ENCODE measurements at regions not wholly inside any gene's neighbourhood (a gene's known extent, or its start where the extent isn't known, plus 50 kb on each side); places are given as distances from the start of the nearest gene placed in this dataset.
"Not testable (repeated sequence)": the region's sequence is repeated elsewhere in the genome, so short reads cannot be mapped to it uniquely, and the experiment has no call there.

GRCh38 chr5:92886751-92887150, 694.3 kb downstream of the NR2F1-AS1 start:
- no peak for DNase-seq (ENCODE audit: low read depth, low spot score)

- DNase-seq (ENCODE audit: low read depth, low spot score), result no peak
Measured at GRCh38 chr5:92885950-92886349, 695.1 kb downstream of the NR2F1-AS1 start.

- no peak for DNase-seq (ENCODE audit: low read depth, low spot score)
Measured at GRCh38 chr5:92884469-92884868, 696.5 kb downstream of the NR2F1-AS1 start.

- no peak for DNase-seq (ENCODE audit: low read depth, low spot score)
Measured at GRCh38 chr5:92879806-92880543, 701.0 kb downstream of the NR2F1-AS1 start.

DNA sequence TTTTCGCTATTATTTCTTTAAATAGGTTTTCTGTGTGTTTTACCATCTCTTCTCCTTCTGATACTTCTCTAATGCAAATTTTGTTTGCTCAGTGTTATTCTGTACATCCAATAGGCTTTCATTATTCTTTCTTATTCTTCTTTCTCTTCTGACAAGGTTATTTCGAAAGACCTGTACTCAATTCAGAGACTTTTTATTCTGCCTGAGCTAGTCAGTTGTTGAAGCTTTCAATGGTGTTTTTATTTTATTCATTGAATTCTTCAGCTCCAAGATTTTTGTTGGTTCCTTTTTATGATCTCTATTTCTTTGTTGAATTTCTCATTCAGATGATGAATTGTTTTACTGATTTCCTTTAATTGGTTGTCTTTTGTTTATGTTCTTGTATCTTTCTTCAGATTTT, 706.2 kb downstream of the NR2F1-AS1 start:
- no peak for DNase-seq (ENCODE audit: low read depth, low spot score)

GRCh38 chr5:92868442-92868841, 712.6 kb downstream of the NR2F1-AS1 start:
- DNase-seq (ENCODE audit: low read depth, low spot score), result no peak

DNA sequence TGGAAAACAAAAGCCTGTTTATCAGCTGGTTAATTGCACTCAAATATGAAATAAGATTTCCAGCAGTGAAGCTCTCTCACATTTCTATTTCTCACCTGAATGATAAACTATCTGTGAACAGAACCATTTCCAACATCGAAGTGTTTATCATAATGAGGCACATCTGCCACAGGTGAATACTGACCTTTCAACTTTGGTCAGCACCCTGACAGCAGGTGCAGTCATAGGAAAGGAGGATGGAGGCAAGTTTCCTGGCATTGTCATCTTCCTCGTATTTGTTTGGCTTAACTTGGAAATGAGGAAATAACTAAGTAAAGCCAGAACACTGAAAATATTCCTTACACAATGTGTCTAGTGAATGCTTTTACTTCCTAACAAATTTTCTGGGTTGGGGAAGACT, 716.4 kb downstream of the NR2F1-AS1 start:
- DNase-seq (ENCODE audit: low read depth, low spot score), result no peak

- no peak for DNase-seq (ENCODE audit: low read depth, low spot score)
Measured at GRCh38 chr5:92863666-92864065, 717.4 kb downstream of the NR2F1-AS1 start.

GRCh38 chr5:92861531-92862285, 719.3 kb downstream of the NR2F1-AS1 start:
- no peak for DNase-seq (ENCODE audit: low read depth, low spot score)

- no peak for DNase-seq (ENCODE audit: low read depth, low spot score)
Measured at GRCh38 chr5:92860061-92860460, 721.0 kb downstream of the NR2F1-AS1 start.

DNA sequence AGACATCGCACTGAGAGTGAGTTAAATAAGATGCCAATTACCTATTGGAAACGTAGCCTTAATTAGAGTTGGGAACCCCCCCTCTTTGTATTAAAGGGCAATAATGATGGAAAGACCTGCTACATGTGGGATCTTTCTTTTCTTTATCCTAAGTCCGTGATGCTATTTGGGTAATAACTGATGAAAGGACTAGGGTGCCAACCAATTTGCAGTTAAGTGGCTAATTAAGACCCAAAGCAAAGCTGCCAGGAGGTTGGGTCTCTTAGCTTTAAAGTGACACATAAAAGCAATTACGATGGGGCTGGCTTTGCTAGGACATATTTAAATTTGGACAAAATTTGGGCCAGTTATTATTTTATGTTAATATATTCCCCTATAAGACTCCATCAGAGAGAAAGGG, 728.8 kb downstream of the NR2F1-AS1 start:
- DNase-seq (ENCODE audit: low read depth, low spot score), result no peak

GRCh38 chr5:92850886-92851285, 730.1 kb downstream of the NR2F1-AS1 start:
- no peak for DNase-seq (ENCODE audit: low read depth, low spot score)

- DNase-seq (ENCODE audit: low read depth, low spot score), result peak; percentile 6
Measured at GRCh38 chr5:92849756-92850155, 731.3 kb downstream of the NR2F1-AS1 start.

DNA sequence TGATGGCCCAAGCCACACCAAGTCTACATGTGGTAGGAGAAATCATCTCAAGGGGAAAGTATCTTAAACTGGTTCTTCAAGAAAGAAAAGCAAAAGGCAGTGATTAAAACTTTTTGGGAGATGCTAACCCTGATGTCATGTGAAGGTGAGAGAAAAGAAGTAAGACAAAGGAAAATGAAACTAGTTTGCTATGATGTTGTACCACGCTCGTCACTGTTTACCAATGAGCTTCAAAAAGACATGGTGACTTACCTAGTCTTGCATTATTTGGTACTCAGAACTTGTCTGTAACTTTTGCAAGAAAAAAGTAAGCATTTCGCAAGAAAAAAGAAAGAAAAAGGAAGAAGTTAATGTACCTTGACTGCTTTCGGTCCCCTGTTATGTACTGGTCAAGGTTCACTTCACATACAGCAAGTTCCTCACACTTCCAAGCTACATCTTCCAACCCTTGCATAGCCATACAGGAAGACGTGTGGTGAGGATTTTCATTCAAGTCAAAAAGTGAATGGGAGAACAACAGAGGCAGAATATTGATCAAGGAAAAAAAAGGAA, 739.3 kb downstream of the NR2F1-AS1 start:
- no peak for DNase-seq (ENCODE audit: low read depth, low spot score)

DNA sequence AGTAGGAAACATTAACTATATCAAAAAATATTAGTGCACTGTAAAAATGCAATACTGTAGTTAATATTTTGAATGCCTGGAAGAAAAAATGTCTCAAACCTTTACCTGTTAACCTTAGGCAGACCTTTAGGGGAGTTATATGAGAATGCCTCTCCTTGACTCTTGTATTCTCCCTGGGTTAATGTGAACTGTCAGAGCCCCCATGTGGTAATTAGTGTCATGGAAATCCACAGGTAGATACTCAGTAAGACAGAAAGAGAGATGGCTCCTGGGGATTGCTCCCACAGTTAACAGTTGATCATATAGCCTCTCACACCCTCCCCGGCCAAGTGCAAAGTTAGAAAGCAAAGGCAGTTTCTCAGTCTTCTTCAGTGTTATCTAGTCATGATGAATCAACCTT, 742.8 kb downstream of the NR2F1-AS1 start:
- DNase-seq (ENCODE audit: low read depth, low spot score), result no peak

DNA sequence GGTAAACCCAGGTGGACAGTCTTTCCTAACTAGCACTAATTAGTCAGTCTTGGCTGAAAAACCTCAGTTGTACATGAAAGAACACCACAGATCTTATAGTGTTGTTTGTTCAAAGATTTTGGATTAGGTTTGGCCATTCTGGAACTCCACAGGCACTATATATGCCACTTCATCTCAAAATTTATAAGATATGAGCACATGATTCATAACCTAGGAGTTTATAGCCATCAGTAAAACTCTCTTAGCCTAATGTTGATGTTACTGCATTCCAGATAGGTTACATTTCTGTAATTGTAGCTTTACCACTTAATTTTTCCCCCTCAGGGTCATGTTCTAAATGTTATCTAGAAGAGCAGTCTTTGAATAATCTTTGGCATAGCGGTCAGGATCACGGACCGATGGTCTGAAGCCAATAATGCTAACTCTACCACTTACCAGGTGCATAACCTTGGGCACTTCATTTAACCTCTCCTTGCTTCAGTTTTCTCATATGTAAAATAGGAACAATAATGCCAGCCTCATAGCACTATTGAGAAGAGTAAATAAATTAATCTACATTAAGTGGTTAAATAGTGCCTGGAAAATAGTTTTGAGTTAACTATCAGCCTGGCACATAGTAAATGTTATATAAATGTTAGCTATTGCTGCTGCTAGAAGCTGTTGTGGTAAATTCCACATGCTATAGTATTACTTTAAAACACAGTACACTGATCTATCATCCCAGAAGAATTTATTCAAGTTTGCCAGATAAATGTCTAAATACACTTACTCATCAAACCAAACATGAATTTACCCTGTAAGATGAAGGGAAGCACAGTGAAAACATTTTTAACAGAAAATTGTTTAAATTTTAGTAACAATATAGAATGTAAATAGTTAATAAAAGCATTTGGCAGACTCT, 743.9 kb downstream of the NR2F1-AS1 start:
- peak; percentile 10 for DNase-seq (ENCODE audit: low read depth, low spot score)

GRCh38 chr5:92835712-92836111, 745.3 kb downstream of the NR2F1-AS1 start:
- DNase-seq (ENCODE audit: low read depth, low spot score), result no peak

DNA sequence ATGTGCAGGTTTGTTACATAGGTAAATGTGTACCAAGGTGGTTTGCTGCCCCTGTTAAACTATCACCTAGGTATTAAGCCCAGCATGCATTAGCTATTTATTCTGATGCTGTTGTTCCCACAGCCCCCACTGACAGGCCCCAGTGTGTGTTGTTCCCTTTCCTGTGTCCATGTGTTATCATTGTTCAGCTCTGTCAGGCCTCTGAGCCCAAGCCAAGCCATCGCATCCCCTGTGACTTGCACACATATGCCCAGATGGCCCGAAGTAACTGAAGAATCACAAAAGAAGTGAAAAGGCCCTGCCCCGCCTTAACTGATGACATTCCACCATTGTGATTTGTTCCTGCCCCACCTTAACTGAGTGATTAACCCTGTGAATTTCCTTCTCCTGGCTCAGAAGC, 757.5 kb downstream of the NR2F1-AS1 start:
- not testable (repeated sequence) for DNase-seq (ENCODE audit: low read depth, low spot score)

- DNase-seq (ENCODE audit: low read depth, low spot score), result no peak
Measured at GRCh38 chr5:92822183-92822582, 758.8 kb downstream of the NR2F1-AS1 start.

GRCh38 chr5:92809855-92810465, 771.1 kb downstream of the NR2F1-AS1 start:
- no peak for DNase-seq (ENCODE audit: low read depth, low spot score)

DNA sequence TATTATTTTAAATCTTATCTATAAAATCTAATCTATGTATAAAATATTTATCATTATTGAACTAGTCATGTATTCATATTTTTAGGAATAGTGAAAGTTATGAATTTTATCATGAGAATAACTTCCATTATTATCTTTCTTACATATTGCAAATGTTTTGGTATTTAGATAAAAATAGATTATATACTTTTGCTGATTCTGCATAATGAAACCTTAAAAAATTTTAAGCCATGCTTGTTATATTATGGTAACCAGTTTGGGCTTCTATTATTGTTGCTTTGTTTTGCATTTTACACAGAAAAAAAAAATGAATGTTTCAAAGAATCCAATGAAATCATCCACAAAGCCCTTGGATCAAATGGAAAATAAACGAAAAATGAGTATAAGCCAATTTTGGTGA, 772.5 kb downstream of the NR2F1-AS1 start:
- DNase-seq (ENCODE audit: low read depth, low spot score), result no peak
